ENCODE measurements at regions not wholly inside any gene's neighbourhood (a gene's known extent, or its start where the extent isn't known, plus 50 kb on each side); places are given as distances from the start of the nearest gene placed in this dataset.
A peak's percentile ranks its signal among the peaks of the same experiment; 100 is the strongest.

DNA sequence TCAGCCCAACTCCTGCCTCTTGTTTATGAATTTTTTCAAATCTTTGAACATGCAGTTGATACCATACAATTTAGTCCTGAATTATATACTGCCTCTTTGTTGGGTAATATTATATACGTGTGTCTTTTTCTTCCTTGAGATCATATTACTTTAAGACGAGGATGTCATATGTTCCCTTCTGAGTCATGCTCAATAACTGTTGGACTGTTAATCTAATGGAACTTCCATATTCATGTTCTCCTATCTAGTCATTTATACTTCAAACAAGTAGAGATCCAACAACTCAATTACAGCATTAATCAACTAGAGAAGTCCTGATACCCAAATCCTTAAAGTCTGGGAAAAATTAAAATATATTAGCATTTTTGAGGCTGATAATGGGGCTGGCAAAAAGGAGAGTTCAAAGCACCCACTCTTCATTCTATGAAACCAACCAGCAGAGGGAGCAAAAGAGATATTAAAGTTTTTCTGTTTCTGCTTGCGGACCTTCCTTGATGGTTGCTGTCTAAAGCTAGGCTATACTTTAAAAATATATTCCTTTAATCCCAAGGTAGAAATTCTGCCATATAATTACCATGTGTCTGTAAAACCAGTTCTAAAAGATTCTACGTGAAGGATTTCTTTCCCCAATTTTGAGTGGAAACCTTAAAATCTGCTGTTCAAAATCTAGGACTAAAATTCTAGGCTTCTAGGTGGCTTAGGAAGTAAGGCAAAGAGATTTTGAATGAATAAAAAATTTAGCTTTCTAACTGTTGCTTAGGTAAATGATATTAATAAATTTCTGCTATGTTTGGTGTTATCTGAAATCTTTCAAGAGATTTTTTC lies 498.9 kb downstream of the BCKDHB start:
- no peak for TF ChIP-seq BHLHE40 (IDR thresholded peaks at IDR 0.05; ENCODE audit: low read depth, low read length)
- TF ChIP-seq POLR2A (IDR thresholded peaks at IDR 0.05; ENCODE audit: low read length): no peak
- TF ChIP-seq PHF8 (IDR thresholded peaks at IDR 0.05; ENCODE audit: borderline replicate concordance, low read depth): no peak
- TF ChIP-seq, protein P1, sequence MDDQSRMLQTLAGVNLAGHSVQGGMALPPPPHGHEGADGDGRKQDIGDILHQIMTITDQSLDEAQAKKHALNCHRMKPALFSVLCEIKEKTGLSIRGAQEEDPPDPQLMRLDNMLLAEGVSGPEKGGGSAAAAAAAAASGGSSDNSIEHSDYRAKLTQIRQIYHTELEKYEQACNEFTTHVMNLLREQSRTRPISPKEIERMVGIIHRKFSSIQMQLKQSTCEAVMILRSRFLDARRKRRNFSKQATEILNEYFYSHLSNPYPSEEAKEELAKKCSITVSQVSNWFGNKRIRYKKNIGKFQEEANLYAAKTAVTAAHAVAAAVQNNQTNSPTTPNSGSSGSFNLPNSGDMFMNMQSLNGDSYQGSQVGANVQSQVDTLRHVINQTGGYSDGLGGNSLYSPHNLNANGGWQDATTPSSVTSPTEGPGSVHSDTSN (IDR thresholded peaks at IDR 0.05): no peak
- TF ChIP-seq CTCF (IDR thresholded peaks at IDR 0.05): peak; percentile 52
- TF ChIP-seq HDAC2 (IDR thresholded peaks at IDR 0.05): no peak
- TF ChIP-seq NFE2L2 (conservative IDR thresholded peaks at IDR 0.05; ENCODE audit: low read length): no peak
- TF ChIP-seq RAD21 (conservative IDR thresholded peaks at IDR 0.05 in 1 of 2, IDR thresholded peaks at IDR 0.05 in 1 of 2): peak; percentile 53 to 59; a peak in 4 of 5 replicates
- TF ChIP-seq USF2 (IDR thresholded peaks at IDR 0.05): no peak
- TF ChIP-seq MAZ (IDR thresholded peaks at IDR 0.05; ENCODE audit: borderline replicate concordance, low read depth, low read length): no peak
- TF ChIP-seq POLR2AphosphoS2 (conservative IDR thresholded peaks at IDR 0.05; ENCODE audit: low read length): no peak
- TF ChIP-seq JUNB (IDR thresholded peaks at IDR 0.05): no peak
- TF ChIP-seq KDM5A (IDR thresholded peaks at IDR 0.05): no peak
- TF ChIP-seq, protein P2, sequence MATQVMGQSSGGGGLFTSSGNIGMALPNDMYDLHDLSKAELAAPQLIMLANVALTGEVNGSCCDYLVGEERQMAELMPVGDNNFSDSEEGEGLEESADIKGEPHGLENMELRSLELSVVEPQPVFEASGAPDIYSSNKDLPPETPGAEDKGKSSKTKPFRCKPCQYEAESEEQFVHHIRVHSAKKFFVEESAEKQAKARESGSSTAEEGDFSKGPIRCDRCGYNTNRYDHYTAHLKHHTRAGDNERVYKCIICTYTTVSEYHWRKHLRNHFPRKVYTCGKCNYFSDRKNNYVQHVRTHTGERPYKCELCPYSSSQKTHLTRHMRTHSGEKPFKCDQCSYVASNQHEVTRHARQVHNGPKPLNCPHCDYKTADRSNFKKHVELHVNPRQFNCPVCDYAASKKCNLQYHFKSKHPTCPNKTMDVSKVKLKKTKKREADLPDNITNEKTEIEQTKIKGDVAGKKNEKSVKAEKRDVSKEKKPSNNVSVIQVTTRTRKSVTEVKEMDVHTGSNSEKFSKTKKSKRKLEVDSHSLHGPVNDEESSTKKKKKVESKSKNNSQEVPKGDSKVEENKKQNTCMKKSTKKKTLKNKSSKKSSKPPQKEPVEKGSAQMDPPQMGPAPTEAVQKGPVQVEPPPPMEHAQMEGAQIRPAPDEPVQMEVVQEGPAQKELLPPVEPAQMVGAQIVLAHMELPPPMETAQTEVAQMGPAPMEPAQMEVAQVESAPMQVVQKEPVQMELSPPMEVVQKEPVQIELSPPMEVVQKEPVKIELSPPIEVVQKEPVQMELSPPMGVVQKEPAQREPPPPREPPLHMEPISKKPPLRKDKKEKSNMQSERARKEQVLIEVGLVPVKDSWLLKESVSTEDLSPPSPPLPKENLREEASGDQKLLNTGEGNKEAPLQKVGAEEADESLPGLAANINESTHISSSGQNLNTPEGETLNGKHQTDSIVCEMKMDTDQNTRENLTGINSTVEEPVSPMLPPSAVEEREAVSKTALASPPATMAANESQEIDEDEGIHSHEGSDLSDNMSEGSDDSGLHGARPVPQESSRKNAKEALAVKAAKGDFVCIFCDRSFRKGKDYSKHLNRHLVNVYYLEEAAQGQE (IDR thresholded peaks at IDR 0.05): no peak
